ENCODE measurements at regions not wholly inside any gene's neighbourhood (a gene's known extent, or its start where the extent isn't known, plus 50 kb on each side); places are given as distances from the start of the nearest gene placed in this dataset.

DNA sequence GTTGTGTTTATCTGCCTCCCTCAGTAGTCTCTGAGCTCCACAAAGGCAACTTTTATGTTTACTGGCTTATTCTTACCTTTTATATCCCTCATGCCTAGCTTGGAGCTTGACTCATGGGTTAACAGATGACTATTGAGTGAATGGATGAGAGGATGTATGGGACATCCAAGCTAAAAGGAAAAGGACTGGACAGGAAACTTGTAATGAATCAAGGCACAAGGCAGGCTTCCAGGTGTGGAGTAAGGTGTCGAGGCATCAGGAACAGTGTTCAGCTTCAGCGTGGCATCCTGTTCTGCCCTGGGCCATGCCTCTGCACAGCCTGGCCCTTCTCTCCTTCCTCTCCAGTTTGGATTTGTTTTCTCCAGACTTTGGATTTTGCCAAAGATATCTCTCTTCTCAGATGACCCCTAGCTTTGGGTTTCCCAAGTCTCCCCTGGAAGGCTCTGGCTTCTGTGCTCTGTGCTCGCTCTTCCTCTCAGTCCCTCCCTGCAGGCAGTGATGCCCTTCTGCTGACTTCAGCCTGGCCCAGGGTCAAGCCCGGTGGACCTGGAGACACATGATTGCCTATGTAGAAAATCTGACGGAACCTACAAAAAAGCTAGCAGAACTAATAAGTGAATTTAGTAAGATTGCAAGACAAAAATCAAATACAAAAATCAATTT, 367.3 kb downstream of the CXCL12 start:
- WGBS, result 92% methylated on average over 5 of the region's 5 CpGs
- Histone ChIP-seq H3K4me3 (ENCODE audit: low read depth, low read length) (no peak overlapping the region), H3K4me1 (ENCODE audit: insufficient read depth) (no peaks in the 10 kb centered on the region), H3K36me3 (ENCODE audit: insufficient read depth) (no peaks in the 10 kb centered on the region), H3K27ac (ENCODE audit: low read depth) (no peak overlapping the region)
- no peak for DNase-seq (ENCODE audit: extremely low spot score)

DNA sequence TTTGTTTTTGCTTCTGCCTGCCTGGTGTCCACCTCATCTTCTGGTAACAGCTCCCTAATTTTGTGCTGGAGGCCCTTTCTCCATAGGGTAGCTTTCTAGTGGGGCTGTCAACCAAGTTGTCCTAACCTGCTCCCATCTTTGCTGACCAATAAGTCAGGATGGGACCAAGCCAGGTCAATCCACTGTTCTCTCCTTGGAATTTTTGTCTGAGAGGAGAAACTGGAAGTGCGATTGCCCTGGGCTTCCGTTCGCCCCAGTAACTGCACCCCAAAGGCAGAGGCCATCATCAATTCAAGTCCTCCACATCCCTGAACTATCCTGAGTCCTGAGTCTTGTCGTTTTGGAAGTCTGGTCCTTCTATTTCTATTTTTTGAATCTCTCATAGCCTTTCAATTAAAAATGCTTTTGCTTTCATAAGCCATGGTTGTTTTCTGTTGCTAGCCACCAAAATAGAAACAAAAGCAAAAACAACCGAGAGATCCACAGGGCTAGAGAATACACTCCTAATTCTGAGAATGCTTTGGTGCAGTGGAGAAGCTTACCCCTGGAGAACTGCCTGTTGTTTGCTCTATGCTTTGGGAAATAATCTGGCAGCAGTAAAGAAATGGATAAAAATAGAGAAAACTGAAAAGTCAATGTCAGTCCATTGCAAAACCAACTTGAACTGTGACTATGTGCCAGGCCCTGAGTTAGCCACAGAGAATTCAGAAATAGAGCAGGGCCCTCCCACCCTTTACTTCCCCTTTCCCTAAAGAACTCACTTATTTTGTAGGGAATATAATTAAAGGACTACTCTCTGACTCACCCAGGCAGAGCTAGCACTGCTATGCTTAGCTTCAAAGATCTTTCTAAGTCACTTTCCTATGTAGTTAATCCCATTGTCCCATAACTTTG, 368.1 kb downstream of the CXCL12 start:
- no peak overlapping the region for H3K4me3 ChIP-seq (ENCODE audit: low read depth, low read length)
- no peaks in the 10 kb centered on the region for H3K36me3 ChIP-seq (ENCODE audit: insufficient read depth)
- H3K27ac ChIP-seq (ENCODE audit: low read depth), result no peak overlapping the region
- no peaks in the 10 kb centered on the region for H3K4me1 ChIP-seq (ENCODE audit: insufficient read depth)
- DNase-seq (ENCODE audit: extremely low spot score), result no peak
- WGBS, result 77% methylated on average over 5 of the region's 5 CpGs

DNA sequence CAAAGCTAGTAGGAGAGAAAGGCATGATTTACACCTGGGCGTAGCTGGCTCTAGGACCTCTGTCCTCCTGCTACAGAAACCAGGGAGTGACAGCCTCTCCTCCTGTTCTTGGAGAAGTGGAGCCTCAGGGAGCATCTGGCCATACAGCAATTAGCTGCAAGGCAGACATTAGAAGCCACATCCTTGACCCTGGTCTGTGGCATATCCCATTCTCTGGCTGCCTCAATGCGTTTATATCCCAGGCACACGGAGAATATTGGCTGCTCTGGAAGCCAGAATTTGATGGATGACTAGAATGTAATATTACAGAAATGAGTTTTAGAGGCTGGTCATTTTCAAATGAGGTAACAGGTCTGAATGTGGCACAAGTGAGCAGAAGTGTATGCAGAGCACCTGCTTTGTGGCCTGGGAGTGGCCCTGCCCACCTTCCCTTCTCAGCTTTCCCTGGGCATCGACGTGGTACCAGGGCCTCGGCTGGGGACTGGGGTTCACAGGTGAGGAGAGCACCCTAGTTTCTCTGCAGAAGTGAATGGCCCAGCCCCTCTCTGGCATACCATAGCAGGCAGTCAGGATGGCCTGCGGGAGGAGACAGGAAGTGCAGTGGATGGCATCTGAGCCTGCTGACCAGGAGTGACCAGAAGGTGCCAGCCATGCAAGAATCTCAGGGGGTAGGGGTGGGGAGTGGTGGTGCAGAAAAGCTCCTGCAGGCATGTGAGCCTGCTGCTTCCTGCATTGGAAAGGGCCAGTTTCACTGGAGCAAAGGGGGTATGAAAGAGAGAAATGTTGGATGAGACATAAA, 367.2 kb upstream of the ZNF32 start:
- 90% methylated on average over 7 of the region's 7 CpGs for WGBS

DNA sequence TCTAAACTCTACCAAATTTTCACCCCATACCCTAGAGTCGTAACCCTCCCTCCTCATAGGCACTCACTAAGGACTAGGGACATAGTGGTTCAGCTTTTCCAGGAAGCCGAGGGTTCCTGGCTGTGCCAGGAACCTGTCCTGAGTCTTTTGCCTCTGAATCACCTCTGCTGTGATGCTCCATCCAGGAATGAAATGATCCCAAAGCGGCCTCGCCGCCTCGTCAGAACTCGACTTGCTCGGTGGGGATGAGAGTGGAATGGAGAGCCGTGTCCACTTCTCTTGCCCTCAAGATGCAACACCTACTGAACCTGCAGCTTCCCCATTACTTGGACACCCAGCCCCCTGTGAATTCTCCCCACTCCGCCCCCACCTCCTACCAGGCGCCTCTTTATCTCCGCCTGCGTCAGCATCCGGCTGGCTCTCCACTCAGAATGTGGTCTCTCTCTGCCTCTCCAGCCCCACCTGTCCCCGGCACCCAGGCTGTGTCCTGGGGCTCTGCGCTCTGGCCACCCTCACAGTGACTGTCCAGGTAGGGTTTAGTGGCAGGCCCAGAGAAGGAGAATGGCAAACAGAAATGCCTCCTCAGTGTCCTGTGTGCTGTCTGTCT, 366.1 kb upstream of the ZNF32 start:
- Histone ChIP-seq H3K27ac (ENCODE audit: low read depth) (no peak overlapping the region), H3K4me1 (ENCODE audit: insufficient read depth) (no peaks in the 10 kb centered on the region), H3K36me3 (ENCODE audit: insufficient read depth) (no peaks in the 10 kb centered on the region), H3K4me3 (ENCODE audit: low read depth, low read length) (no peak overlapping the region)
- DNase-seq (ENCODE audit: extremely low spot score), result no peak
- WGBS, result 96% methylated on average over 16 of the region's 16 CpGs

More for the DNA sequence above, 367.2 kb upstream of the ZNF32 start:
- no peaks in the 10 kb centered on the region for H3K4me1 ChIP-seq (ENCODE audit: insufficient read depth)
- H3K4me3 ChIP-seq (ENCODE audit: low read depth, low read length), result no peak overlapping the region
- no peaks in the 10 kb centered on the region for H3K36me3 ChIP-seq (ENCODE audit: insufficient read depth)
- H3K27ac ChIP-seq (ENCODE audit: low read depth), result no peak overlapping the region
- DNase-seq (ENCODE audit: extremely low spot score), result no peak

DNA sequence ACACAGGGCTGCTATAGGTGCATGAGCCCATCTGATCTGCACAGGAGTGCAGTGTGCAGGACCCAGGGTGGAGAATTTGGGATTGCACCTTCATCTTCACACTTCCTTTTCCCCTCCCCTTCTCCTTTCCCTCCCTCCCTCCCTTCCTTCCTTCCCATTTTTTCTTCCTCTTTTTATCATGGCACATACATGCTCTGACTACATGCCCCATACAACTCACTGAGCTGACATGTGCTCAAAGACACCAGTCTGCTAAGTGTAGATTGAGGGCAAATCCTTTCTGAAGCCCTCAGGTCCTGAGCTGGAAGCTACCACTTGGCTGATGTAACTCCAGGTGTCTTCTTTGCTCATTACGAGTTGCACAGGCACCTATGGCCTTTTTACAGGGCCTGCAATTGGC, 365.3 kb upstream of the ZNF32 start:
- DNase-seq (ENCODE audit: extremely low spot score), result no peak
- no peaks in the 10 kb centered on the region for H3K4me1 ChIP-seq (ENCODE audit: insufficient read depth)
- H3K27ac ChIP-seq (ENCODE audit: low read depth), result no peak overlapping the region
- no peaks in the 10 kb centered on the region for H3K36me3 ChIP-seq (ENCODE audit: insufficient read depth)
- no peak overlapping the region for H3K4me3 ChIP-seq (ENCODE audit: low read depth, low read length)
- 86% methylated on average over 1 of the region's 1 CpG for WGBS

DNA sequence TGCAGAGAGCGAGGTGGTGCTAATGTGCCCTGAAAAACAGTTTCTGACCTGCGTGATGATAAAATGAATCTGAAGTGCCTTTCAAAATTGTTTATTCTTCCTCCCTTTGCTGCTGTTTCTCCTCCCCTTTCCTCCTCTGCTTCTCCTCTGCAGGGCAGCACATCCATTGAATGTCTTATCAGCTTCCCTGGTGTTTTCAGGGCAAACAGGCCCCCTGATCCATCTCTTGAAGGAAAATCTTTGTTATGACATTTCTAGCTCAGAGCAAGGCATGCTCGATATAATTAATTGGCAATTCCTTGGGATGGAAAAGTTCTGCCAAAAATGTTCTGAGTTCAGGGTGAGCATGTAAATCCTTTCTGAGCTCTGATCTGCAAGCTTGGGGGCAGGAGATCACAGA, 364.2 kb upstream of the ZNF32 start:
- WGBS, result 60% methylated on average over 3 of the region's 3 CpGs

DNA sequence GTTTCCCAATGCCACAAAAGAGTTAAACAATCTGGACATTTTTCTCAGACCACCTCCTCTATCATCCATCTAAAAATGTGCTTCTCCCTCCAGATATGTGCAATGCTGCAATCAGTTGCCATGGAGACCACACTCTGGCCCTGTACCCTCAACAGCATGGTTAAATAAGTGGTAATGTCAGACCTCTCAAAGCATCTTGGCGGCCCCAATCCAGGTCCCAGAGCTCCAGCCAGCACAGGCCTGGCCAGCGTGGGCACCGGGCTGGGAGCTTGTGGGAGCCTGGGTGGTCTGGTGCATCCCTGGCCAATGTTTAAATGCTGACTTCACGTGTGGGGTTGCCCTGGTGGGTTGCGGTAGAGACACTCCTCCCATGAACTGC, 362.9 kb upstream of the ZNF32 start:
- DNase-seq (ENCODE audit: extremely low spot score), result no peak
- WGBS, result 81% methylated on average over 5 of the region's 5 CpGs

More for the DNA sequence above, 364.2 kb upstream of the ZNF32 start:
- Histone ChIP-seq H3K4me1 (ENCODE audit: insufficient read depth) (no peaks in the 10 kb centered on the region), H3K36me3 (ENCODE audit: insufficient read depth) (no peaks in the 10 kb centered on the region), H3K4me3 (ENCODE audit: low read depth, low read length) (no peak overlapping the region), H3K27ac (ENCODE audit: low read depth) (no peak overlapping the region)
- DNase-seq (ENCODE audit: extremely low spot score), result no peak

DNA sequence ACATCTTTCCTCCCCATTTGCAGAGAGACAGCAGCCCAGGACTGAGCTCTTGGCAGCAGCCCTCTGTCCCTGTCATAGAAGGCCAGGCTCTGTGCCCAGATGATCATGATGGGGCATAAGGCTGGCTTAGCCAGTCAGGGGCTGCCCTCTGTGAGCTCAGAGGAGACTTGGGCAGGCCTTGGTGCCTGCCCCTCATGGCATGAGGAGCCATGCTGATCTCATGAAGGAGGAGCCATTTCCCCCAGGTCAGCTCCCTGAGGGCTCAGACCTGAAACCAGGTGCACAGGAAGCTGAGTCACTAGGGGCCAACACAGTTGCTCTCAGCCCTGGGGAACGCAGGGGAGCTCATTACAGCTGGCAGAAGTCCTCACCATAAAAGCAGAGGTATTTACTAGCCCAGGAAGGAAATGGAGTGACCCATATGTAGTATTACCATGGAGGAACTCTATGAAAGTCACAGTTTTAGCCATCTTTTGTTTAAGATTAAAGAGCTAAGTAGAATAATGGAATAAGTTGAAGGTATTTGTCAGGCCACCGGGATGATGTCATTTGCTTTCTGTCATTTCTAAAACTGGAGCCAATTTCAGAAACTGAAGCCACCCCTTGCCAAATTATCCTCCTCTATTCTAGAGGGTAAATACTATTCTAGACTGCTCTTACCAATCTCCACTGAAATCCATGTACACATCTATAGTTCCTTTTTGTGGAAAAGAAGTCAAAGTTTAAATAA, 362.4 kb upstream of the ZNF32 start:
- Histone ChIP-seq H3K36me3 (ENCODE audit: insufficient read depth) (no peaks in the 10 kb centered on the region), H3K27ac (ENCODE audit: low read depth) (no peak overlapping the region), H3K4me1 (ENCODE audit: insufficient read depth) (no peaks in the 10 kb centered on the region), H3K4me3 (ENCODE audit: low read depth, low read length) (no peak overlapping the region)
- no peak for DNase-seq (ENCODE audit: extremely low spot score)
- WGBS, result 47% methylated on average over 2 of the region's 2 CpGs

More for the DNA sequence above, 362.9 kb upstream of the ZNF32 start:
- Histone ChIP-seq H3K4me1 (ENCODE audit: insufficient read depth) (no peaks in the 10 kb centered on the region), H3K4me3 (ENCODE audit: low read depth, low read length) (no peak overlapping the region), H3K36me3 (ENCODE audit: insufficient read depth) (no peaks in the 10 kb centered on the region), H3K27ac (ENCODE audit: low read depth) (no peak overlapping the region)

DNA sequence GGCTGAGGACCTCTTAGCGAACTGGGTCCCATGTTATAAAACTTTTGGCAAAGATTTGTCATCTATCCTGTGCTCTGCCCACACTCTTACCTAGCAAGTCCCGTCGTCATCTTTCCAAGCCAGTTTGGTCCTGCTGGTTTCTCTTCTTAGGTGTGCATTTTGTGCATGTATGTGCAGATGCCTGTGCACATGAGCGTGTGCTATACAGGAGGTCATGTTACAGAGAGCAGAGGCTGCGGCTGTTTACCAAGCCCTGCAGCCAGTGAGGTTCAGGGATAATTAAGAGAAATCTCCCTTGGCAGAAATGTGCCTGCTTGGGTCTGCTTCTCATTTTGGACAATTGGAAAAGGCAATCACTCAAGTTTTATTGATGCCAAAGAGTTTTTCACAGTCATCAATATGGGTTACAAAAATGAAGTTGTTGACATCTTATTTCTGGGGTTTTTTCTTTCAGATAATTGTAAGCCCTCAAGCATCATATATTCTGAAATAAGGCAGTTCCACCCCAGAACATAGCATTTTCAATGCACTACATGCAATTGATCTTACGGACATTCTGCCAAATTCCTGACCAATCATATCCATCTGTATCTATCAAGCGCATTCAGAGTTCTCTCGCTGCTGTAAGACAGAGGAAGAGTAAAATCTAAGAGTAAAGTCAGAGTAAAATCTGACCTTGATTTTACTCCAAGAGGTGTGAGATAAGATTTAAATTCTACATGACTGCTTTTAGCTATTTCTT, 361.4 kb upstream of the ZNF32 start:
- WGBS, result 85% methylated on average over 8 of the region's 8 CpGs
- Histone ChIP-seq H3K36me3 (ENCODE audit: insufficient read depth) (no peaks in the 10 kb centered on the region), H3K27ac (ENCODE audit: low read depth) (no peak overlapping the region), H3K4me3 (ENCODE audit: low read depth, low read length) (no peak overlapping the region), H3K4me1 (ENCODE audit: insufficient read depth) (no peaks in the 10 kb centered on the region)
- DNase-seq (ENCODE audit: extremely low spot score), result no peak

DNA sequence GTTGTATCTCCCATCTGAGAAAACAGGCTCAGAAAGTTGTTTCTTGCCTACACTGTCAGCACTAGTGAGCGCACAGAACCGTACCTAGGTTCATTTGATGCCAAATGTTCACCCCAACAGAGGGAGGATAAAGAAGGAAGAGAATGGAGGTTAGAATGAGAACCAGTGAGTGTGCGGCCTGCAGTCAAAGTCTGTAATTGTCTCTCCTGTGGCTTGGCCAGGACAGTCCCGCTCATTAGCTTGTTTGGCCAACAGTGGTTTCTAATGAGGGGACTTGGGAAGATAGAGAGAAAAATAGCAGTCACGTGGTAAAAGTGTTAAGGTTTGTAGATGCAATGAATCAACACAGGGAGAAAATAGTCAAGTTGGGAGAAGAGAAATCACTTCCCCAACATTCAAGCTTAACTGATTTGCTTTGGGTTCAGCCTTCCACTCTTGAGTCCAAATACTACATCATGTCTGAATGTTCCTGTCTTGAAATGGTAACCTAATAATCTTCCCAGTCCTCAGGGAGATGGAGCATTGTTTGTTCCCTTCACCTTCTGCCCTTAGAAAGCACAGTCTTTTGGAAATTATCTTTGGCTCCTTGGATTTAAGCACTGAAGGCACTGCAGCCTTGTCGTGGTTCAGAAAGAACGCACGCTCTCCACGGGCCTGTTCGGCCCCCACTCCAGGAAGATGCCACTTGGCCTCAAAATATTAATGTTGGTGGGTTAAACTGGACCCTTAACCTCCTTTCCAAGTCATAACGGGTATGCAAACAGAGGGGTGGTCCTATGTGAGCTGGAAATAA, 360.4 kb upstream of the ZNF32 start:
- 69% methylated on average over 11 of the region's 11 CpGs for WGBS
- H3K4me3 ChIP-seq (ENCODE audit: low read depth, low read length), result no peak overlapping the region
- no peak overlapping the region for H3K27ac ChIP-seq (ENCODE audit: low read depth)
- no peaks in the 10 kb centered on the region for H3K4me1 ChIP-seq (ENCODE audit: insufficient read depth)
- no peak for DNase-seq (ENCODE audit: extremely low spot score)
- H3K36me3 ChIP-seq (ENCODE audit: insufficient read depth), result no peaks in the 10 kb centered on the region

DNA sequence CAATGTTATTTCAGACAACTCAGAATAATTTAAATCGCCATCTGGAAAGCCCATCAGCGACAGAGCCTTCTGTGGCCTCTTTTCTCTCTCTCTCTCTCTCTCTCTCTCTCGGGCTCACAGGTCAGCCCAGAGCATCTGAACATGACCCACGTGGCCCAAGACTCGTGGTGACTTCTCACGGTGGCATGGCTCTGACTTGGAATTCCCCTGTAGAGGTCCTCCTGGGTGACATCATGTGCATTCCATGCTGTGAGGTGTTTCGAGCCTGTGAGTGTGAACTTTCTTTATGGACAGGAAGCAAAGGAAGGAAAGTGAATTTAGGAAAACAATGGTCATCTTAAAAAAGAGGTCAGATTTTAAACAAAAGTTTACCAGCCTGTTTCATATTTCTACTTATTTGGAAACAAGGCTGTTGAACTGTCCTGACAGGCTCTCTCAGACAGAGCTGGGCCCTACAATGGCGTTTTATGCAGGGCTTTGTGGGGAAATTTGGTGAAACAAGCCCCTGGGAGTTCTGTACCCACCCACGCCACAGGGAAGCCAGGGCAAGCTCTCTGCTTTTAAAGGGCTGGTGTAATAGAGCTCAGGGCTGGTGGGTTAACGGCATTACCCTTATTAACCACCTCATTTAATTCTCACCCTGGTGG, 359.7 kb upstream of the ZNF32 start:
- DNase-seq (ENCODE audit: extremely low spot score), result no peak
- Histone ChIP-seq H3K27ac (ENCODE audit: low read depth) (no peak overlapping the region), H3K4me3 (ENCODE audit: low read depth, low read length) (no peak overlapping the region), H3K4me1 (ENCODE audit: insufficient read depth) (no peaks in the 10 kb centered on the region), H3K36me3 (ENCODE audit: insufficient read depth) (no peaks in the 10 kb centered on the region)
- WGBS, result 74% methylated on average over 10 of the region's 10 CpGs
